ENCODE measurements at regions not wholly inside any gene's neighbourhood (a gene's known extent, or its start where the extent isn't known, plus 50 kb on each side); places are given as distances from the start of the nearest gene placed in this dataset.

- POLR2A ChIA-PET (ENCODE audit: unreplicated experiment): no interaction called here
- no peak for DNase-seq
- no peak overlapping the region for H2AFZ ChIP-seq
- CTCF ChIA-PET: no interaction called here
- H4K20me1 ChIP-seq (ENCODE audit: insufficient read depth): no peaks in the 10 kb centered on the region
- BruUV-seq (replicated peaks): no TSS peak
- no peaks in the 10 kb centered on the region for H3K79me2 ChIP-seq (ENCODE audit: low read depth)
- TF ChIP-seq CTCF (conservative IDR thresholded peaks at IDR 0.05): no peak
- no peak for TF ChIP-seq EZH2 (IDR thresholded peaks at IDR 0.05; ENCODE audit: low read depth)
- H3K36me3 ChIP-seq (ENCODE audit: low read depth): no peaks in the 10 kb centered on the region
- H3K4me2 ChIP-seq: no peak overlapping the region
- H3K27me3 ChIP-seq (ENCODE audit: insufficient read depth, low read depth): no peaks in the 10 kb centered on the region
- intact Hi-C loops (cut with micrococcal nuclease; ENCODE audit: unreplicated experiment): no loop called here
- no peaks in the 10 kb centered on the region for H3K9me2 ChIP-seq (ENCODE audit: insufficient read depth)
- H3F3A ChIP-seq (ENCODE audit: insufficient read depth, low read depth): no peaks in the 10 kb centered on the region; the same call in 1 of the 2 replicates
- H3K4me3 ChIP-seq: no peak overlapping the region
- H3K9me3 ChIP-seq (ENCODE audit: insufficient read depth, low read depth): no peaks in the 10 kb centered on the region
- 0 out of 2 replicates have a peak, but pooled peaks cover 3% of the 10 kb centered on the region for H3K4me1 ChIP-seq (replicated peaks; ENCODE audit: insufficient read depth)
- no peak overlapping the region for H3K27ac ChIP-seq
These were observed 369.7 kb upstream of the AKR1E2 start for GRCh38 chr10:4456279-4456678.

GRCh38 chr10:4453950-4454349 lies 372.1 kb upstream of the AKR1E2 start:
- Histone ChIP-seq H3K27me3 (ENCODE audit: insufficient read depth, low read depth) (no peaks in the 10 kb centered on the region), H3K4me1 (replicated peaks; ENCODE audit: insufficient read depth) (peaks cover 3% of the 10 kb centered on the region; the same call in 1 of the 2 replicates), H4K20me1 (ENCODE audit: insufficient read depth) (no peaks in the 10 kb centered on the region), H3F3A (ENCODE audit: insufficient read depth, low read depth) (no peaks in the 10 kb centered on the region; the same call in 1 of the 2 replicates), H3K4me2 (no peak overlapping the region), H3K9me2 (ENCODE audit: insufficient read depth) (no peaks in the 10 kb centered on the region), H3K27ac (no peak overlapping the region), H3K9me3 (ENCODE audit: insufficient read depth, low read depth) (no peaks in the 10 kb centered on the region), H3K79me2 (ENCODE audit: low read depth) (no peaks in the 10 kb centered on the region), H2AFZ (no peak overlapping the region), H3K4me3 (no peak overlapping the region), H3K36me3 (ENCODE audit: low read depth) (no peaks in the 10 kb centered on the region)
- DNase-seq: no peak
- intact Hi-C loops (cut with micrococcal nuclease; ENCODE audit: unreplicated experiment): no loop called here
- ChIA-PET POLR2A (ENCODE audit: unreplicated experiment) (no interaction called here), CTCF (no interaction called here)
- BruUV-seq (replicated peaks): no TSS peak
- TF ChIP-seq CTCF (conservative IDR thresholded peaks at IDR 0.05): no peak
- no peak for TF ChIP-seq EZH2 (IDR thresholded peaks at IDR 0.05; ENCODE audit: low read depth)

GRCh38 chr10:4453276-4453675 lies 372.7 kb upstream of the AKR1E2 start:
- no peak overlapping the region for H3K4me3 ChIP-seq
- no peaks in the 10 kb centered on the region for H4K20me1 ChIP-seq (ENCODE audit: insufficient read depth)
- DNase-seq: no peak
- H2AFZ ChIP-seq: no peak overlapping the region
- no peaks in the 10 kb centered on the region; the same call in 1 of the 2 replicates for H3F3A ChIP-seq (ENCODE audit: insufficient read depth, low read depth)
- TF ChIP-seq EZH2 (IDR thresholded peaks at IDR 0.05; ENCODE audit: low read depth) (no peak), CTCF (conservative IDR thresholded peaks at IDR 0.05) (no peak)
- no peak overlapping the region for H3K4me2 ChIP-seq
- ChIA-PET CTCF (no interaction called here), POLR2A (ENCODE audit: unreplicated experiment) (no interaction called here)
- intact Hi-C loops (cut with micrococcal nuclease; ENCODE audit: unreplicated experiment): no loop called here
- no peaks in the 10 kb centered on the region for H3K27me3 ChIP-seq (ENCODE audit: insufficient read depth, low read depth)
- no peak overlapping the region for H3K27ac ChIP-seq
- H3K79me2 ChIP-seq (ENCODE audit: low read depth): no peaks in the 10 kb centered on the region
- no TSS peak for BruUV-seq (replicated peaks)
- H3K9me3 ChIP-seq (ENCODE audit: insufficient read depth, low read depth): no peaks in the 10 kb centered on the region
- no peaks in the 10 kb centered on the region for H3K9me2 ChIP-seq (ENCODE audit: insufficient read depth)
- no peaks in the 10 kb centered on the region for H3K36me3 ChIP-seq (ENCODE audit: low read depth)
- H3K4me1 ChIP-seq (replicated peaks; ENCODE audit: insufficient read depth): peaks cover 3% of the 10 kb centered on the region; the same call in 1 of the 2 replicates
